Stomach smooth muscle (tissue), 2 donors: ENCODE measurements at regions not wholly inside any gene's neighbourhood (a gene's known extent, or its start where the extent isn't known, plus 50 kb on each side); places are given as distances from the start of the nearest gene placed in this dataset.

Experiments
- H3K27ac ChIP-seq: one replicate; pipeline ENCODE4 v1.7.0; 2013; ENCODE audit warnings: mild to moderate bottlenecking, low read length, inconsistent platforms
- H3K27me3 ChIP-seq, 2 donors: one replicate each; pipeline ENCODE4 v1.7.0; 2013; ENCODE audit warnings: low read length in 2 of 2; ENCODE audit not compliant: insufficient read depth in 2 of 2, control insufficient read depth in 1 of 2
- H3K36me3 ChIP-seq, 2 donors: one replicate each; pipeline ENCODE4 v1.7.0; 2013; ENCODE audit warnings: low read length in 2 of 2; ENCODE audit not compliant: control insufficient read depth in 2 of 2, insufficient read depth in 2 of 2
- H3K4me1 ChIP-seq: one replicate; pipeline ENCODE4 v1.7.0; 2013; ENCODE audit warnings: low read length; ENCODE audit not compliant: control insufficient read depth, insufficient read depth
- H3K4me3 ChIP-seq, 2 donors: one replicate each; pipeline ENCODE4 v1.7.0; 2013; ENCODE audit warnings: low read length in 2 of 2
- H3K9ac ChIP-seq, 2 donors: one replicate each; pipeline ENCODE4 v1.7.0; 2013; ENCODE audit warnings: low read length in 2 of 2, mild to moderate bottlenecking in 1 of 2
- H3K9me3 ChIP-seq, 2 donors: one replicate each; pipeline ENCODE4 v1.7.0; 2013; ENCODE audit warnings: low read length in 2 of 2; ENCODE audit not compliant: control insufficient read depth in 2 of 2
- donor health status: healthy.
- donor health status: Pancreatic carcinoma.

- no peaks in the 10 kb centered on the region for H3K4me1 ChIP-seq
- H3K9ac ChIP-seq = no peak overlapping the region
- no peak overlapping the region for H3K27ac ChIP-seq
- no peak overlapping the region for H3K4me3 ChIP-seq
- H3K27me3 ChIP-seq = no peaks in the 10 kb centered on the region
- no peaks in the 10 kb centered on the region for H3K9me3 ChIP-seq
- no peaks in the 10 kb centered on the region for H3K36me3 ChIP-seq
Measured at GRCh38 chr13:34437873-34438272, 504.2 kb upstream of the NBEA start.

- H3K36me3 ChIP-seq = no peaks in the 10 kb centered on the region
- no peak overlapping the region for H3K9ac ChIP-seq
- H3K27me3 ChIP-seq = no peaks in the 10 kb centered on the region
- no peak overlapping the region for H3K27ac ChIP-seq
- H3K4me1 ChIP-seq = no peaks in the 10 kb centered on the region
- no peaks in the 10 kb centered on the region for H3K9me3 ChIP-seq
- no peak overlapping the region for H3K4me3 ChIP-seq
Measured at GRCh38 chr13:34452831-34453230, 489.2 kb upstream of the NBEA start.

- Histone ChIP-seq H3K36me3 (no peaks in the 10 kb centered on the region), H3K4me3 (no peak overlapping the region), H3K27me3 (no peaks in the 10 kb centered on the region), H3K27ac (no peak overlapping the region), H3K9ac (no peak overlapping the region), H3K4me1 (no peaks in the 10 kb centered on the region), H3K9me3 (no peaks in the 10 kb centered on the region)
Measured at GRCh38 chr13:34458756-34459715, 483.0 kb upstream of the NBEA start.

GRCh38 chr13:34459856-34460255, 482.2 kb upstream of the NBEA start:
- Histone ChIP-seq H3K36me3 (no peaks in the 10 kb centered on the region), H3K4me1 (no peaks in the 10 kb centered on the region), H3K27me3 (no peaks in the 10 kb centered on the region), H3K9me3 (no peaks in the 10 kb centered on the region), H3K4me3 (no peak overlapping the region), H3K27ac (no peak overlapping the region), H3K9ac (no peak overlapping the region)

- Histone ChIP-seq H3K4me3 (no peak overlapping the region), H3K27ac (no peak overlapping the region), H3K4me1 (peaks cover 4% of the 10 kb centered on the region), H3K36me3 (no peaks in the 10 kb centered on the region), H3K9ac (no peak overlapping the region), H3K27me3 (no peaks in the 10 kb centered on the region), H3K9me3 (no peaks in the 10 kb centered on the region)
Measured at GRCh38 chr13:34462843-34463242, 479.2 kb upstream of the NBEA start.

- H3K36me3 ChIP-seq = no peaks in the 10 kb centered on the region
- no peak overlapping the region for H3K4me3 ChIP-seq
- peaks cover 5% of the 10 kb centered on the region for H3K4me1 ChIP-seq
- H3K27ac ChIP-seq = no peak overlapping the region
- no peaks in the 10 kb centered on the region for H3K27me3 ChIP-seq
- H3K9ac ChIP-seq = no peak overlapping the region
- no peaks in the 10 kb centered on the region for H3K9me3 ChIP-seq
Measured at GRCh38 chr13:34464011-34464410, 478.1 kb upstream of the NBEA start.

- H3K9ac ChIP-seq = no peak overlapping the region
- H3K4me3 ChIP-seq = no peak overlapping the region
- H3K9me3 ChIP-seq = peaks cover 0 to 2% of the 10 kb centered on the region in 2 donors
- no peaks in the 10 kb centered on the region for H3K27me3 ChIP-seq
- H3K27ac ChIP-seq = no peak overlapping the region
- H3K36me3 ChIP-seq = no peaks in the 10 kb centered on the region
- H3K4me1 ChIP-seq = peaks cover 5% of the 10 kb centered on the region
Measured at GRCh38 chr13:34465423-34465922, 476.6 kb upstream of the NBEA start.

GRCh38 chr13:34466301-34466700, 475.8 kb upstream of the NBEA start:
- H3K4me1 ChIP-seq = peaks cover 5% of the 10 kb centered on the region
- no peaks in the 10 kb centered on the region for H3K27me3 ChIP-seq
- H3K9ac ChIP-seq = no peak overlapping the region
- peaks cover 0 to 2% of the 10 kb centered on the region in 2 donors for H3K9me3 ChIP-seq
- no peak overlapping the region for H3K4me3 ChIP-seq
- H3K36me3 ChIP-seq = no peaks in the 10 kb centered on the region
- H3K27ac ChIP-seq = no peak overlapping the region

GRCh38 chr13:34467450-34468083, 474.5 kb upstream of the NBEA start:
- Histone ChIP-seq H3K4me1 (peaks cover 5% of the 10 kb centered on the region), H3K27ac (no peak overlapping the region), H3K27me3 (no peaks in the 10 kb centered on the region), H3K36me3 (no peaks in the 10 kb centered on the region), H3K9ac (no peak overlapping the region), H3K9me3 (peaks cover 0 to 2% of the 10 kb centered on the region in 2 donors), H3K4me3 (no peak overlapping the region)

GRCh38 chr13:34469196-34469986, 472.7 kb upstream of the NBEA start:
- Histone ChIP-seq H3K9ac (no peak overlapping the region), H3K27ac (no peak overlapping the region), H3K4me3 (no peak overlapping the region), H3K36me3 (no peaks in the 10 kb centered on the region), H3K27me3 (no peaks in the 10 kb centered on the region), H3K4me1 (peaks cover 5% of the 10 kb centered on the region), H3K9me3 (peaks cover 0 to 2% of the 10 kb centered on the region in 2 donors)
